GM19324 (cell line): ENCODE measurements at regions not wholly inside any gene's neighbourhood (a gene's known extent, or its start where the extent isn't known, plus 50 kb on each side); places are given as distances from the start of the nearest gene placed in this dataset.

Experiments used
- ATAC-seq: cut with Tn5 transposase; IDR thresholded peaks from one replicate; pipeline ENCODE4 v1.9.1; 2021; ENCODE audit warnings: mild to moderate bottlenecking, moderate library complexity; ENCODE audit not compliant: unreplicated experiment, low FRiP score

- no peak for ATAC-seq
These were observed 265.3 kb upstream of the PKDCC start for GRCh38 chr2:41782306-41783158.

DNA sequence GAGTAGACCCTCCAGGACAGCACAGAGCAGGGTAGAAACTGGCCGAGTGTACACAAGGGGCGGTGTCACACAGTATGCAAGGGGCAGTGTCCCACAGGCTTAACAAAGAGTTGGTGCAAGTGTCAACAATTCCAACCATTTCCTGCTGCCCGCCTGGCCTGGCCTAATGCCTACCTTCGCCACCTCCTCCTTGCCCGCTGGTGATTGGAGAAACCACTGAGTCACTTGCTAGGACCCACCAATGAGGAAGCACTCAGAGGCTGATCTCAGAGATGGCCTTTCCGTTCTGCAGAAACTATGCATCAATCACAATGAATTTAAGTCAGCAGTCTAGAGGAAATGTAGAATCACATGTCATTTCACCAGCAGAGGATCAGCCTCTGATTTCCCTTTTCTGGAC lies 263.3 kb upstream of the PKDCC start:
- ATAC-seq: no peak

GRCh38 chr2:41785251-41786022 lies 262.4 kb upstream of the PKDCC start:
- no peak for ATAC-seq

GRCh38 chr2:41791523-41791922 lies 256.3 kb upstream of the PKDCC start:
- ATAC-seq: no peak

GRCh38 chr2:41803361-41803760 lies 244.5 kb upstream of the PKDCC start:
- no peak for ATAC-seq

DNA sequence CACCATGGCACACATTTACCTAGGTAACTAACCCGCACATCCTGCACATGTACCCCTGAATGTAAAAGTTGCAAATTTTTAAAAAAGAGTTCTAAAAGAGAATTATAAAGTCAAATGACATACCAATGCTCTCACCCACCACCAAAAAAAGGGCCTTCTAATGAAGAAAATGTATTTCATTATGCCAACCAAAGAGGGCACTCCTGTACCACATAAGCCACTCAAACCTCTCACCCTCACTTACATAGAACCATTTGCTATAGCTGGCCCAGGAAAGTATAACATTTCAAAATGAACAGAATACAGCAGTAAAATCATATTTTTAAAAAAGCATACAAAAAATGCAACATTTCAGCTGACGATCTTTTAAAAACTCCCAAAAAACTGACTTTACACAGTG lies 241.5 kb upstream of the PKDCC start:
- ATAC-seq: no peak

DNA sequence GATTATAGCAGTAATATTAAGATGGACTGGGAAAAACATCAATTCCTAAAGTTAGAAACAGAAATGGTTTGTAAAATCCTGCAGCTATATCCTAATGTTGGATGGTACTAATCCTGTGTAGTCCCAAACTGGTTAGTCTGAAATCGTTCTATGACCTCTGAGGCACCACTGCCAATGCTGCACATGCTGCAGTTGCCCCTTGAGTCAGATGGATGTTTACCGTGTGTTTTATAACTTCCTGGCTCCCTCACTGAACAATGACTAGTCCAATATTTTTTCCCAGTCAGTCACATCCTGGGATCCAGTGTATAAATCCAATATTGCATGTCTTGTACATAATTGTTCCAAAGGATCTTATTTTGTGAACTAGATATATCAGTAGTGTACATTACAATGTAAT lies 226.7 kb upstream of the PKDCC start:
- no peak for ATAC-seq

DNA sequence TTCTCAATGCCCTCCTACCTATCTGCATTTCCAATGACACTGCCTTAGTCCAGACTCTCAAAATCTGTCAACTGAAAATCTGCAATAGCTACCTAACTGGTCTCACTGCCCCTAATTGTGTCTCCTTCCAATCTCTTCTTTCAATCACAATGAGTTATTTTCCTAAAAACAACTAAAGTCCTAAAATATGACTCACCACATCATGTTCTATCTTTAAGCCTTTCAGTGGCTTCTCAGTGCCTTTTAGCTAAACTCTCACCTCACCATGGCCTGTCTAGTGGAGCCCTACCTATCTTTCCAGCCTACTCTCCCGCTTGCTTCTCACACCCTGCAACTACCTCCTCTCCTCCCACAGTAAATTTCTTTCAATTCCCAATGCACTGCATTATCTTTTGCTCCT lies 220.9 kb upstream of the PKDCC start:
- ATAC-seq: no peak

- no peak for ATAC-seq
These were observed 220.4 kb upstream of the PKDCC start for GRCh38 chr2:41827354-41827971.

- no peak for ATAC-seq
These were observed 219.7 kb upstream of the PKDCC start for GRCh38 chr2:41828052-41828643.

- ATAC-seq: no peak
These were observed 218.8 kb upstream of the PKDCC start for GRCh38 chr2:41829052-41829451.

- ATAC-seq: no peak
These were observed 217.2 kb upstream of the PKDCC start for GRCh38 chr2:41830600-41830999.

- ATAC-seq: no peak
These were observed 215.6 kb upstream of the PKDCC start for GRCh38 chr2:41832218-41832617.

- ATAC-seq: no peak
These were observed 212.4 kb upstream of the PKDCC start for GRCh38 chr2:41835401-41835800.

- ATAC-seq: no peak
These were observed 210.9 kb upstream of the PKDCC start for GRCh38 chr2:41836948-41837347.

GRCh38 chr2:41837610-41838009 lies 210.2 kb upstream of the PKDCC start:
- no peak for ATAC-seq

DNA sequence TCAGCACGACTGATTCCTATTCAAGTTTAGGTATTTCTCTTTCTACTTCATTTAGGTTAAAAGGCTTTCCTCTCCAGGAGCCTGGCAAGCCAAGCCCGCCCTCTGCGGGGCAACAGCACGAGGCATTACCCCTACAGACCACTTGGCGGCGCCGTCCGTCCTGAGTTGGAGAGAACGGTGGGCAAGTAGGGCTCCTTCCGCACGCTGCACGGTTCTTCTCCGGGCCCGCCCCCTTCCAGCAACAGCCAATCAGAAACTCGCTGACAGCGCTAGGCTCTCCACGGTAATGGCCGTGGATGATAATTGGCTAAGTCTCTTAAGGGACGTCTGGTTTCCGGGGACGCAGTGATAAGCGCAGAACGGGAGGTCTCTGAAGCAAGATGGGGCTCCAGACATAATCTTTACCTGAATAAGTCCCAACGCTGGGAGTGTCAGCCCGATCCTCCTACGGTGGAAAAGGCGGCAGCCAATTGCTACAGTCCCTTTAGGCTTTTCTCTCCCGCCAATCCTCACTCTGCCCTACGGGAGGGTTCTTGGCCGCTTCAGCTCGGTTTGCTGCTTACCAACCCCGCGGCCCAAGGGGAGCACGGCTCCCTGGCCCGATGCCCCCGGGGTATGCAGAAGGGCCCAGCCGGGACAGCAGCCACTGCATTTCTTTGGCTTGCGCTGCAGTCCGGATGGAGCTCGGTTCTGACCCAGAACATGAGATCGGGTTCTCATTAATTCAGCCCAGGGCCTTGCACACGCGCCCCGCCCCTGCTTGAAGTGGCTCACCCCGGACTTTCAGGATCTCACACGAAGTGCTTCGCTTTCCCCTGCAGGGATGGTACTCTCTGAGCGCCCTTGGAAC lies 206.9 kb upstream of the PKDCC start:
- peak; percentile 100 for ATAC-seq

- ATAC-seq: no peak
These were observed 200.9 kb upstream of the PKDCC start for GRCh38 chr2:41846962-41847361.

DNA sequence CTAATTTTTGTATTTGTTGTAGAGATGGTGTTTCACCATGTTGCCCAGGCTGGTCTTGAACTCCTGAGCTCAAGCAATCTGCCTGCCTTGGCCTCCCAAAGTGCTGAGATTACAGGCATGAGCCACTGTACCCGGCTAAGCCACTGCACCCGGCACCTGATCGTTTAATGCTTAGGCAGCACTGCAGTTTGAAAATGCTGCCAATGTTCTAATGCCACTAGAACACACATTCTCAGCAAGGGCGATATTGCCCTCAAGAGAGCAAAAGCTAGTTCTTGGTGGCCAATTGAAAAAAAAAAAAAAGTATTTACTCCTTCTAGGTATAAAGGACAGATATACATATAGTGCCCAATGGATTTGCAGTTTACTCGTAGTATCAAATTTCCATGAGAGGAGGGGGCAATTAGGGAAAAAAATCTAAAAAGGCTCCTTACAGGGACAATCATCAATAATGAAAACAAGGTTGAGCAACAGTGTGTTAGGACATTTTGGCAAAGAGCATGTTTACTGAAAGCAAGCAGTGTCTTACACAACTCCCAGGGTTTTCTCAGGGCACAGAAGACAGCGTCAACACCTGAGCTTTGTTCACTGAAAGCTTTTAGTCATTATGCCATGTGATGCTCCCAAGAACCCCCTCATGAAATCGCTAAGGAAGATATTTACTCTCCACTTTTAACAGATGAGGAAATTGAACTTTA lies 199.9 kb upstream of the PKDCC start:
- no peak for ATAC-seq

DNA sequence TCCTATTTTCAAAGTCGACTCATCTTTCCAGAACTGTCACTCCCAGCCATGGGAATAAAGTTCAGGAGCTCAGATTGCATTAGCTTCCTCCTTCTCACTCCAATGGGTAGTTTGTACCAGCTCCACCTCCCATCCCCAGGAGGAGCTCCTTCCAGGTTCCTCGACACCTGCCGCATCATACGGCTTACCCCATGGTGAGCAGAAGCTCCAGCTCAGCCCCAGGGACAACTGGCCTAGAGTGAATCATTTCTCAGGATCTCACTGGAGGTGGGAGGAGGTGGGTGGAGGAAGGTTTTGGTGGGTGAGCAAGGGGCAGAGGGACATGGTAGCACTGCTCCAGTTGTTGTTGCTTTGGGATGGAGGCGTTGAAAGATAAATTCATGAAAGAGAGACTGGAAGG lies 196.3 kb upstream of the PKDCC start:
- ATAC-seq: no peak
